GM08714 (cell line): ENCODE measurements at regions not wholly inside any gene's neighbourhood (a gene's known extent, or its start where the extent isn't known, plus 50 kb on each side); places are given as distances from the start of the nearest gene placed in this dataset.

Source experiments
- H3K4me3 ChIP-seq: fragments of 200-500 bp; sonication (Bioruptor generic); 2 replicates; pipeline ENCODE4 v1.5.1; 2014; ENCODE audit warnings: mild to moderate bottlenecking, low read length, inconsistent platforms
- ZNF274 ChIP-seq: IDR thresholded peaks from 2 replicates; pipeline ENCODE4 v1.6.1; 2012; ENCODE audit warnings: mild to moderate bottlenecking, low read depth, low read length

- H3K4me3 ChIP-seq = no peak overlapping the region
- no peak for TF ChIP-seq ZNF274
Observed at GRCh38 chr4:173919196-173919595, 364.3 kb downstream of the FBXO8 start.

GRCh38 chr4:173917255-173917960 lies 366.1 kb downstream of the FBXO8 start:
- no peak for TF ChIP-seq ZNF274

GRCh38 chr4:173913496-173913895 lies 370.0 kb downstream of the FBXO8 start:
- no peak for TF ChIP-seq ZNF274
- no peak overlapping the region for H3K4me3 ChIP-seq

More at GRCh38 chr4:173917255-173917960, 366.1 kb downstream of the FBXO8 start:
- no peak overlapping the region for H3K4me3 ChIP-seq

- TF ChIP-seq ZNF274 = no peak
- no peak overlapping the region for H3K4me3 ChIP-seq
Observed at GRCh38 chr4:173912384-173912783, 371.1 kb downstream of the FBXO8 start.

- H3K4me3 ChIP-seq = no peak overlapping the region
- TF ChIP-seq ZNF274 = no peak
Observed at GRCh38 chr4:173910891-173911290, 372.6 kb downstream of the FBXO8 start.

GRCh38 chr4:173909294-173909693 lies 374.2 kb downstream of the FBXO8 start:
- no peak overlapping the region for H3K4me3 ChIP-seq
- no peak for TF ChIP-seq ZNF274

- no peak overlapping the region for H3K4me3 ChIP-seq
- TF ChIP-seq ZNF274 = no peak
Observed at GRCh38 chr4:173899813-173900212, 369.8 kb upstream of the HAND2 start.

- H3K4me3 ChIP-seq = no peak overlapping the region
- no peak for TF ChIP-seq ZNF274
Observed at GRCh38 chr4:173891072-173891471, 361.0 kb upstream of the HAND2 start.

- TF ChIP-seq ZNF274 = no peak
- H3K4me3 ChIP-seq = no peak overlapping the region
Observed at GRCh38 chr4:173883821-173884220, 353.8 kb upstream of the HAND2 start.

- TF ChIP-seq ZNF274 = no peak
- H3K4me3 ChIP-seq = no peak overlapping the region
Observed at GRCh38 chr4:173880897-173881296, 350.9 kb upstream of the HAND2 start.

GRCh38 chr4:173879509-173879908 lies 349.5 kb upstream of the HAND2 start:
- no peak overlapping the region for H3K4me3 ChIP-seq
- TF ChIP-seq ZNF274 = no peak

GRCh38 chr4:173878701-173879100 lies 348.7 kb upstream of the HAND2 start:
- TF ChIP-seq ZNF274 = no peak
- no peak overlapping the region for H3K4me3 ChIP-seq

- H3K4me3 ChIP-seq = no peak overlapping the region
- no peak for TF ChIP-seq ZNF274
Observed at GRCh38 chr4:173871643-173872042, 341.6 kb upstream of the HAND2 start.

- TF ChIP-seq ZNF274 = no peak
- H3K4me3 ChIP-seq = no peak overlapping the region
Observed at GRCh38 chr4:173866322-173867026, 336.4 kb upstream of the HAND2 start.

GRCh38 chr4:173862754-173863153 lies 332.7 kb upstream of the HAND2 start:
- H3K4me3 ChIP-seq = no peak overlapping the region
- TF ChIP-seq ZNF274 = no peak

GRCh38 chr4:173860094-173860493 lies 330.1 kb upstream of the HAND2 start:
- no peak for TF ChIP-seq ZNF274
- no peak overlapping the region for H3K4me3 ChIP-seq
